ENCODE measurements at regions not wholly inside any gene's neighbourhood (a gene's known extent, or its start where the extent isn't known, plus 50 kb on each side); places are given as distances from the start of the nearest gene placed in this dataset.

GRCh38 chr20:18922898-18923297 lies 109.3 kb downstream of the SCP2D1 start:
- Histone ChIP-seq H3K9ac (ENCODE audit: low read length) (no peak overlapping the region), H4K20me1 (ENCODE audit: insufficient read depth, low read length) (no peaks in the 10 kb centered on the region), H3K27ac (ENCODE audit: low read length) (no peak overlapping the region), H3K79me2 (ENCODE audit: low read length) (no peaks in the 10 kb centered on the region), H3K9me3 (ENCODE audit: insufficient read depth, low read length) (no peaks in the 10 kb centered on the region), H3K4me3 (ENCODE audit: low read length) (no peak overlapping the region), H3K27me3 (ENCODE audit: low read depth, low read length) (no peaks in the 10 kb centered on the region), H3K4me1 (ENCODE audit: low read length) (peaks cover under 1% of the 10 kb centered on the region; the same call in 1 of the 2 replicates), H3K36me3 (replicated peaks; ENCODE audit: low read depth, low read length) (no peaks in the 10 kb centered on the region), H3K4me2 (ENCODE audit: low read length) (no peak overlapping the region), H2AFZ (ENCODE audit: low read depth, low read length) (no peak overlapping the region)
- TF ChIP-seq EZH2phosphoT487 (IDR thresholded peaks at IDR 0.05; ENCODE audit: low read depth) = no peak
- TF ChIP-seq, protein P1, sequence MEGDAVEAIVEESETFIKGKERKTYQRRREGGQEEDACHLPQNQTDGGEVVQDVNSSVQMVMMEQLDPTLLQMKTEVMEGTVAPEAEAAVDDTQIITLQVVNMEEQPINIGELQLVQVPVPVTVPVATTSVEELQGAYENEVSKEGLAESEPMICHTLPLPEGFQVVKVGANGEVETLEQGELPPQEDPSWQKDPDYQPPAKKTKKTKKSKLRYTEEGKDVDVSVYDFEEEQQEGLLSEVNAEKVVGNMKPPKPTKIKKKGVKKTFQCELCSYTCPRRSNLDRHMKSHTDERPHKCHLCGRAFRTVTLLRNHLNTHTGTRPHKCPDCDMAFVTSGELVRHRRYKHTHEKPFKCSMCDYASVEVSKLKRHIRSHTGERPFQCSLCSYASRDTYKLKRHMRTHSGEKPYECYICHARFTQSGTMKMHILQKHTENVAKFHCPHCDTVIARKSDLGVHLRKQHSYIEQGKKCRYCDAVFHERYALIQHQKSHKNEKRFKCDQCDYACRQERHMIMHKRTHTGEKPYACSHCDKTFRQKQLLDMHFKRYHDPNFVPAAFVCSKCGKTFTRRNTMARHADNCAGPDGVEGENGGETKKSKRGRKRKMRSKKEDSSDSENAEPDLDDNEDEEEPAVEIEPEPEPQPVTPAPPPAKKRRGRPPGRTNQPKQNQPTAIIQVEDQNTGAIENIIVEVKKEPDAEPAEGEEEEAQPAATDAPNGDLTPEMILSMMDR (IDR thresholded peaks at IDR 0.05; ENCODE audit: low read depth, low read length) = no peak

GRCh38 chr20:18926965-18927364 lies 113.4 kb downstream of the SCP2D1 start:
- Histone ChIP-seq H3K27me3 (ENCODE audit: low read depth, low read length) (no peaks in the 10 kb centered on the region), H3K79me2 (ENCODE audit: low read length) (no peaks in the 10 kb centered on the region), H3K4me1 (ENCODE audit: low read length) (no peaks in the 10 kb centered on the region), H3K27ac (ENCODE audit: low read length) (no peak overlapping the region), H3K9ac (ENCODE audit: low read length) (no peak overlapping the region), H3K9me3 (ENCODE audit: insufficient read depth, low read length) (no peaks in the 10 kb centered on the region), H3K4me3 (ENCODE audit: low read length) (no peak overlapping the region), H4K20me1 (ENCODE audit: insufficient read depth, low read length) (no peaks in the 10 kb centered on the region), H3K4me2 (ENCODE audit: low read length) (no peak overlapping the region), H2AFZ (ENCODE audit: low read depth, low read length) (no peak overlapping the region), H3K36me3 (replicated peaks; ENCODE audit: low read depth, low read length) (no peaks in the 10 kb centered on the region)
- no peak for TF ChIP-seq EZH2phosphoT487 (IDR thresholded peaks at IDR 0.05; ENCODE audit: low read depth)
- TF ChIP-seq, protein P1 (IDR thresholded peaks at IDR 0.05; ENCODE audit: low read depth, low read length) = no peak

GRCh38 chr20:18928626-18929025 lies 115.0 kb downstream of the SCP2D1 start:
- no peaks in the 10 kb centered on the region for H3K27me3 ChIP-seq (ENCODE audit: low read depth, low read length)
- H4K20me1 ChIP-seq (ENCODE audit: insufficient read depth, low read length) = no peaks in the 10 kb centered on the region
- H3K27ac ChIP-seq (ENCODE audit: low read length) = no peak overlapping the region
- no peak overlapping the region for H3K9ac ChIP-seq (ENCODE audit: low read length)
- no peaks in the 10 kb centered on the region for H3K4me1 ChIP-seq (ENCODE audit: low read length)
- no peak overlapping the region for H3K4me2 ChIP-seq (ENCODE audit: low read length)
- H2AFZ ChIP-seq (ENCODE audit: low read depth, low read length) = no peak overlapping the region
- H3K4me3 ChIP-seq (ENCODE audit: low read length) = no peak overlapping the region
- TF ChIP-seq, protein P1 (IDR thresholded peaks at IDR 0.05; ENCODE audit: low read depth, low read length) = no peak
- TF ChIP-seq EZH2phosphoT487 (IDR thresholded peaks at IDR 0.05; ENCODE audit: low read depth) = no peak
- H3K36me3 ChIP-seq (replicated peaks; ENCODE audit: low read depth, low read length) = no peaks in the 10 kb centered on the region
- no peaks in the 10 kb centered on the region for H3K79me2 ChIP-seq (ENCODE audit: low read length)
- no peaks in the 10 kb centered on the region for H3K9me3 ChIP-seq (ENCODE audit: insufficient read depth, low read length)

DNA sequence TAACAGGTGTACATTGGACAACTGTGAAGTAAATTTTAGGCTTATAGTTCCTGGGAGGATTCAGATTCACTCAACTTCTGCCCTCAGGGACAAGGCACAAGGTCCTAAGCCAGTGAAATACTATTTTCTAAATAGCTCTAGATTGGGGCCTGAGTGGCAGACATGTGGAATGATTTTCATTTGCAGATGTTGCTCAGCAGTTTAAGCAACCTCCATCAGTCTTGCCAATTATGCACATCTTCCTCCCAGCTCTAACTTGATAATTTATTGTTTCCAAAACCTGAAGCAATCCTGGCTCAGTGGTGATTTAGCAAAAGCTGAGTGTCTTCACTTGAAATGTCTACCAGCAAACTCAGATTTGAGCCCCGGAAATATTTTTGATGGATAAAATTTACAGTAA lies 116.2 kb downstream of the SCP2D1 start:
- no peaks in the 10 kb centered on the region for H3K27me3 ChIP-seq (ENCODE audit: low read depth, low read length)
- H3K9ac ChIP-seq (ENCODE audit: low read length) = no peak overlapping the region
- H3K4me2 ChIP-seq (ENCODE audit: low read length) = no peak overlapping the region
- no peaks in the 10 kb centered on the region for H4K20me1 ChIP-seq (ENCODE audit: insufficient read depth, low read length)
- TF ChIP-seq EZH2phosphoT487 (IDR thresholded peaks at IDR 0.05; ENCODE audit: low read depth) = no peak
- TF ChIP-seq, protein P1 (IDR thresholded peaks at IDR 0.05; ENCODE audit: low read depth, low read length) = no peak
- H3K9me3 ChIP-seq (ENCODE audit: insufficient read depth, low read length) = no peaks in the 10 kb centered on the region
- no peaks in the 10 kb centered on the region for H3K79me2 ChIP-seq (ENCODE audit: low read length)
- H3K27ac ChIP-seq (ENCODE audit: low read length) = no peak overlapping the region
- H3K4me3 ChIP-seq (ENCODE audit: low read length) = no peak overlapping the region
- no peaks in the 10 kb centered on the region for H3K36me3 ChIP-seq (replicated peaks; ENCODE audit: low read depth, low read length)
- H3K4me1 ChIP-seq (ENCODE audit: low read length) = no peaks in the 10 kb centered on the region
- no peak overlapping the region for H2AFZ ChIP-seq (ENCODE audit: low read depth, low read length)

All from OCI-LY3 (cell line).